ENCODE measurements at regions not wholly inside any gene's neighbourhood (a gene's known extent, or its start where the extent isn't known, plus 50 kb on each side); places are given as distances from the start of the nearest gene placed in this dataset.
"Not testable (repeated sequence)": the region's sequence is repeated elsewhere in the genome, so short reads cannot be mapped to it uniquely, and the experiment has no call there.

DNA sequence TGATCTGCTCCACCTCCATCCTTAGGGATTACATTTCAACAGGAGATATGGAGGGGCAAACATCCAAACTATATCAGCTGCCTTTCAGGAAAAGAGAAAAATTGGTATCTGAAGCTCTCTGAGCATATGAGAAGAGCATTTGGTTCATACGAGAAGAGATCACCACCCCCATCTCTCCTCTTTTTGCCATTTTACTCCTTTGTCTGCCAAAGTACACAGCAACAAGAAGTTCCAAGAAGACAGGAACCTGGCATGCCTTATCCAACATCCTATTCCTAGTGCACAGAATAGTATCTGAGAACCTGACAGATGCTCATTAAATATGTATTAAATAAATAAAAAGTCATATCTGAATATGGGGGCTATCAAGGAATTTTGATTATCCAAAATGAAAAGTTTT lies 142.5 kb upstream of the PKN2 start:
- Mint-ChIP-seq H3K9me3 (no peaks in the 10 kb centered on the region), H3K36me3 (ENCODE audit: low read depth) (no peaks in the 10 kb centered on the region), H3K4me1 (no peaks in the 10 kb centered on the region), H3K4me3 (no peak overlapping the region), H3K27ac (no peak overlapping the region), H3K27me3 (peaks cover 1% of the 10 kb centered on the region)
- no peak for DNase-seq
- intact Hi-C loops (cut with micrococcal nuclease), result no loop called here

DNA sequence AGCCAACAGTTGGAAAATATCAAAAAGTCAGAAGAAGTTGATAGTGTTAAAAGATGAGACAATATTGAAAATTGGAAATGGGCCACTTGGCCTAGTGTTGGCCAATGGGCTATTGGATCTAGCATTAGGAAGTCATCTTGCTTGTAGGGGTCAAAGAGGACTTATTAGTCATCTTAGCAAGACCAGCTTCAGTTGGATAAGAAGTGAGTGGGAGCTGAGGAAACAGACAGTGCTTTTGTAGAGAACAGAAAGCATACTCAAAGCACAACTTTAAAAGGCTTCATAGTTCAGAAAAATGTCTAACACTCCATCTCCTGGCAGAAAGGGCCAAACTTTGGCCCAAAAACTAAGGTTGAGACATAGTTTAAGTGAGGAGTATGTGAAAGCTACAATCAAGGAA lies 139.9 kb upstream of the PKN2 start:
- Mint-ChIP-seq H3K9me3 (no peaks in the 10 kb centered on the region), H3K4me3 (no peak overlapping the region), H3K27me3 (no peaks in the 10 kb centered on the region), H3K27ac (no peak overlapping the region), H3K36me3 (ENCODE audit: low read depth) (no peaks in the 10 kb centered on the region), H3K4me1 (no peaks in the 10 kb centered on the region)
- intact Hi-C loops (cut with micrococcal nuclease), result no loop called here
- DNase-seq, result no peak

DNA sequence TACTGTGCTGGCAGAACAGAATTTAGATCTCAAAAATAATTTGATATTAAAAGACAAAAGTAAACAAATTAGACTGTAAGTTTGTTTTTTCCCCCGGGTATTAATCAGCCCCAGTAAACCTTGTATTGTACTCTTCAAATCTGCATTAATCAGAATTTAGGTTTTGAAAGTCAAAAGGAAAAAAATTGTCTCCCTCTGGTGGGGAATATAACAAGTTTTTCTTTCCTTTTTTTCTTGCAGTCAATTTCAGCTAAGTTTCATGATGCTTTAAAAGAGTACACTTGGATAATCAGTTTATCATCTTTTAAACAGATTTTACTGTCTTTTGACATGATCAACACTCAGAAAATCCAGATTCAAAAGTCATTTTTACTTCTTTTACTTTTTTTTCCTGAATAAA lies 134.5 kb upstream of the PKN2 start:
- H3K4me3 Mint-ChIP-seq, result no peak overlapping the region
- intact Hi-C loops (cut with micrococcal nuclease), result no loop called here
- H3K27me3 Mint-ChIP-seq, result no peaks in the 10 kb centered on the region
- no peak for DNase-seq
- H3K4me1 Mint-ChIP-seq, result no peaks in the 10 kb centered on the region
- H3K27ac Mint-ChIP-seq, result no peak overlapping the region
- H3K36me3 Mint-ChIP-seq (ENCODE audit: low read depth), result no peaks in the 10 kb centered on the region
- H3K9me3 Mint-ChIP-seq, result no peaks in the 10 kb centered on the region

DNA sequence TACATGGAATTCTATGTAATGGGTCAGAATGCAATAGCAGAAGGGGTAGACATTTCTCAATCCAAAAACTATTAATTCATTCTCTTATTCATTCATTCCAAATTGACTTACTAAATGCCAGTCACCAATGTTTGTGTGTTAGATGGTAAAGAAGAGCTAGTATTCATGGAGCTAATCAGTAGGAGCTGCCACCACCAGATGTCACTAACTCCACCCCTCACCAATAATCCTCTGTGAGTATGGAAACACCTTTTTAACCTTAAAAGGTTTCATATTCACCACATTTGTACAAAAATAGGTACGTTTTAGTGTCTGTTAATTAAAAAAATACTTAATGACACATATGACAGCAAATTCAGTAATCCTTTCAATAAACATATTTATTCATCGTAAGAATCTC lies 131.8 kb upstream of the PKN2 start:
- H3K4me3 Mint-ChIP-seq, result no peak overlapping the region
- intact Hi-C loops (cut with micrococcal nuclease), result no loop called here
- H3K36me3 Mint-ChIP-seq (ENCODE audit: low read depth), result no peaks in the 10 kb centered on the region
- no peaks in the 10 kb centered on the region for H3K4me1 Mint-ChIP-seq
- no peaks in the 10 kb centered on the region for H3K27me3 Mint-ChIP-seq
- no peak overlapping the region for H3K27ac Mint-ChIP-seq
- no peaks in the 10 kb centered on the region for H3K9me3 Mint-ChIP-seq
- no peak for DNase-seq

DNA sequence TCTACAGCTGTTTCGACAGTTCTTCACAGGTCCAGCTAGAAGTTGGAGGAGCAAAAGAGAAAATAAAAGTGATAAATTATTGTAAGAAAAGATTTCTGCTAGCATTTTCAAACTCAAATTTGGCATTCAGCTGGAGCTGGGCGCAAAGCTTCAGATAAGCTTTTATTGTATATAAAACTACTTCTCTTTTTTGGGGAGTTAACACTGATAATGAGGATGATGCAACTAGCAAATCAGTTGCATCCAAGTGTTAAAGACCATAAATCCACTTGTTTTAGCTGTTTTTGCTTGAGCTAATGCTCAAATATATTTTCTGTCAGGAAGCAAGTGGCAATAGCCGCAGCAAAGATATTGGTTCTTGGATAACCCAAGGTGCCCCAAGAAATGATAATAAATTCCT lies 127.1 kb upstream of the PKN2 start:
- Mint-ChIP-seq H3K27me3 (no peaks in the 10 kb centered on the region), H3K9me3 (no peaks in the 10 kb centered on the region), H3K4me3 (no peak overlapping the region), H3K27ac (no peak overlapping the region), H3K4me1 (no peaks in the 10 kb centered on the region), H3K36me3 (ENCODE audit: low read depth) (no peaks in the 10 kb centered on the region)
- intact Hi-C loops (cut with micrococcal nuclease), result no loop called here
- DNase-seq, result no peak

DNA sequence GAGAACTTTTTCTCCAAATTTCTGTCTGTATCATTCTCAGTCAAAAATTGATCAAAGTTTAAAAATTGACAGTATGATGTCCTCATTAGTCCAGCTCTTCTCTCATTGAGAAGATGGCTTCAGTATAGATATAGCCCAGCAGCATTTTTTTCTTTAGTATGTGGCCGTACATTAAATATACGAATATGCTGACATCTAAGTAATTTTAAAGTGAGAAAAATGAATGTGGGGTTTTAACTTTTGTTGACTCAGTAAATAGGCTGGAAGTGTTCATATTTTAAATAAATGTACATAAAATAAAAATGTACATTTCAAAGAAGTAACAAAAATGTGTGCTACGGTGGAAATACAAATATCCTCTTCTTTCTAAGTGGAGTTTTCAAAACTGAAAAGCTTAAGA lies 123.5 kb upstream of the PKN2 start:
- H3K27ac Mint-ChIP-seq, result no peak overlapping the region
- H3K4me3 Mint-ChIP-seq, result no peak overlapping the region
- DNase-seq, result no peak
- no peaks in the 10 kb centered on the region for H3K27me3 Mint-ChIP-seq
- H3K4me1 Mint-ChIP-seq, result no peaks in the 10 kb centered on the region
- intact Hi-C loops (cut with micrococcal nuclease), result no loop called here
- H3K9me3 Mint-ChIP-seq, result no peaks in the 10 kb centered on the region
- H3K36me3 Mint-ChIP-seq (ENCODE audit: low read depth), result no peaks in the 10 kb centered on the region

DNA sequence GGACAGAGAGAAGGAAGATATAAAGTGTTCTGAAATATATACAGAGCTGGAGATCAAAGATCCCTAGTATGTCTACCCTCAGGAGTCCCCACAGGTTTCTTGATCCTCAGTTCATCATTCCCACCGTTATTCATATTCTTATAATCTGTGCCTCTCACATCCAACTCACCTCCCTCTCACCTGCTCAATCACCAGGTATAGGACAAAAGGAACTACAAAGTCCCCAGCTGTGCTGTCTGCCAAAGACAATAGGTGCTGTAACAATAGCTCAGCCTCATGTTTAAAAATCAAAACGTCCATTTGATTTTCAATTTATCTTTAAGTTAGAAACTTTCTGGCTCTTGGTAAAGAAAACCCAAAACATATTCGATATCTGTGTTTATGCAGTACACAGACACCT lies 121.1 kb upstream of the PKN2 start:
- Mint-ChIP-seq H3K27ac (no peak overlapping the region), H3K4me3 (no peak overlapping the region), H3K9me3 (no peaks in the 10 kb centered on the region), H3K4me1 (no peaks in the 10 kb centered on the region), H3K36me3 (ENCODE audit: low read depth) (no peaks in the 10 kb centered on the region), H3K27me3 (peaks cover 2% of the 10 kb centered on the region)
- DNase-seq, result no peak
- intact Hi-C loops (cut with micrococcal nuclease), result no loop called here

DNA sequence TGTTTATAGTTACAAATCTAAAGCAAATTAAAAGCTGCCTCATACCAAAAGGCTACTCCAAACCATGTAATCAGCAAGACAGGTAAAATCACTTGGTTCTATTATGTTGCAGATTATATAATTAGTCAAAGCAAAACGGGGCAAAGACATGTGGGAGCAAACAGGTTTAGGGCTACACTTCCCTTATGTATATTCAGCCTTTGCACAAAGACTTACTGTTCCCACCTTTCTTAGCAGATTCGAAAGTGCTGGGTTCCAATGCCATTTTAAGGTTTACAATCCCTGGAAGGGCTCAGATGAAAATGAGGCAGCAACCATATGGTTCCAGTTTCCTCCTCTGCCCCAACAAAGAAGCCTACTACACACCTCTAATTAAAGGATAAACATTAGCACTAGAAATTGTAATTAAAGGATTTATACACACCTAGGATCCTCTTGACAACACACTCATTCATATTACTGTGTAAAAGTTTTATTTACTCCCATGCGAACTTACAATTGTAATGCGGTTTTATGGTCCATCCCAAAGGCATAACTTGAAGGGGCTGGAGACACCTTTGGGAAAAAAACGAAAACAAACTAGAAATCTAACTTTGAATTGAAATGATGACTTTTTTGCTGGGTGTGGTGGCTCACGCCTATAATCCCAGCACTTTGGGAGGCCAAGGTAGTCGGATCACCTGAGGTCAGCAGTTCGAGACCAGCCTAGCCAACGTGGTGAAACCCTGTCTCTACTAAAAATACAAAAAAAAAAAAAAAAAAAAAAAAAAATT lies 117.3 kb upstream of the PKN2 start:
- no peak overlapping the region for H3K4me3 Mint-ChIP-seq
- peaks cover 14% of the 10 kb centered on the region for H3K27me3 Mint-ChIP-seq
- no peak for DNase-seq
- no peaks in the 10 kb centered on the region for H3K36me3 Mint-ChIP-seq (ENCODE audit: low read depth)
- H3K4me1 Mint-ChIP-seq, result no peaks in the 10 kb centered on the region
- no peak overlapping the region for H3K27ac Mint-ChIP-seq
- intact Hi-C loops (cut with micrococcal nuclease), result no loop called here
- no peaks in the 10 kb centered on the region for H3K9me3 Mint-ChIP-seq

DNA sequence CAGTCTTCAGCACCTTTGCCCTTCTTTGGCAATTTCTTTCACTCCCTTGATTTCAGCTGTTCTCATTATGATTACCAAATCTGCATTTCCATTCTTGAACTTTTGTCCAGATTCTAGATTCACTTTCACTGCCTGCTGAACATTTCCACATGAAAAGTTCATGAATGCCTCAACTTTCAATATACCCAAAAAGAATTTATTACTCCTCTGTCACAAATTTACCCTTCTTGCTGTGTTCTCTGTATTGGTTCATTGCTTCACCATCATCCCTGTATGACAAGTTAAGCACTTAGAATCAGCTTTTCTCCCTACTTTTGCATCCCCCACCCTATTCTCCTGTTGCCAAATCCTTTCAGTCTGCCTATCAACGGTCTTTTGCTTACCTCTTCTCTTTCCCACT lies 112.6 kb upstream of the PKN2 start:
- H3K36me3 Mint-ChIP-seq (ENCODE audit: low read depth), result no peaks in the 10 kb centered on the region
- H3K4me3 Mint-ChIP-seq, result no peak overlapping the region
- peaks cover 16% of the 10 kb centered on the region for H3K27me3 Mint-ChIP-seq
- no peaks in the 10 kb centered on the region for H3K4me1 Mint-ChIP-seq
- no peak for DNase-seq
- H3K9me3 Mint-ChIP-seq, result no peaks in the 10 kb centered on the region
- H3K27ac Mint-ChIP-seq, result no peak overlapping the region
- intact Hi-C loops (cut with micrococcal nuclease), result no loop called here

DNA sequence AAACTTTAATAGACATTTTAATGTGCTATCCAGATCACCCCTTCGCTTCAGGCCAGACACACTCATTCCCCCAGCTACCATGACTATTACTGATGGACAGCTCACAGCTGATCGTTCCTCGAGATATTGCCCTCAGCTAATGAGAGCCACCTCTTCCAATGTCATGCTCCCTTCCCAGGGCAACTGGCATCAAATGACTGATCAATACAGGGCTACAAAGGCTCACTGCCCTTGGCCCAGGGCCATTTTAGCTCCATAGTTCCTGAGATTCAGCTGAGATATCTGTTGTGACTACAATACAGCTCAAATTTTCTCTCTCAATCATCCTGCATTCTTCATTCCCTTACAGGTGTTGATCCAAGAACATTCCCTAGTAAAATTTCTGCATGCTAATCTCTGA lies 104.5 kb upstream of the PKN2 start:
- Mint-ChIP-seq H3K9me3 (peaks cover 4% of the 10 kb centered on the region), H3K4me3 (no peak overlapping the region), H3K27me3 (peaks cover 7% of the 10 kb centered on the region), H3K36me3 (ENCODE audit: low read depth) (no peaks in the 10 kb centered on the region), H3K4me1 (no peaks in the 10 kb centered on the region), H3K27ac (no peak overlapping the region)
- no peak for DNase-seq
- intact Hi-C loops (cut with micrococcal nuclease), result no loop called here

DNA sequence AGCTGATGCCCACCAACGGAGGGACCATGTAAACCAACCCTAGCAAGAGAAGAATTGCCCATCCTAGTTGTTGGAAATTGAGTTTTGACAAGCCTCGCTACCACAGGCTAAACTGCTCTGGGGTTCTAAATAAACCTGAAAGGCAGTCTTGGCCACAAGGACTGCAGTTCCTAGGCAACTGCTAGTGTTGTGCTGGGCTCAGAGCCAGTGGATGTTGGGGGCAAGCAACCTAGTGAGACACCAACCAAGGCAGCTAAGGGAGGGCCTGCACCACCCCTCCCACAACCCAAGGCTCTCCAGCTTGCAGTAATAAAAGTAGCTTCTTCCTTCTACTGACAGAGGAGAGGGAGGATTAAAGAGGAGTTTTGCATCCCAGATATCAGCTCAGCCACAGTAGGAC lies 102.4 kb upstream of the PKN2 start:
- no peak overlapping the region for H3K4me3 Mint-ChIP-seq
- peaks cover 7% of the 10 kb centered on the region for H3K9me3 Mint-ChIP-seq
- no peak overlapping the region for H3K27ac Mint-ChIP-seq

DNA sequence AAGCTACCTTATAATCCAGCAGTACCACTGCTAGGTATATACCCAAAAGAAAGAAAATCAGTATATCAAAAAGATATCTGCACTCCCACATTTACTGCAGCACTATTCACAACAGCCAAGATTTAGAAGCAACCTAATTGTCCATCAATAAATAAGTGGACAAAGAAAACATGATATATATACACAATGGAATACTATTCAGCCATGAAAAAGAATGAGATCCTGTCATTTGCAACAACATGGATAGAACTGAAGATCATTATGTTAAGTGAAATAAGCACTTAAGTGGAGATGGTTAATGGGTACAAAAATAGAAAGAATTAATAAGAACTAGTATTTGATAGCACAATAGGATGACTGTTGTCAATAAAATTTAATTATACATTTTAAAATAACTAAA lies 90.7 kb upstream of the PKN2 start:
- Mint-ChIP-seq H3K4me1 (peaks cover 2% of the 10 kb centered on the region), H3K27ac (no peak overlapping the region), H3K27me3 (peaks cover 5% of the 10 kb centered on the region), H3K9me3 (no peaks in the 10 kb centered on the region), H3K4me3 (no peak overlapping the region), H3K36me3 (ENCODE audit: low read depth) (no peaks in the 10 kb centered on the region)
- intact Hi-C loops (cut with micrococcal nuclease), result no loop called here
- no peak for DNase-seq

More for the DNA sequence above, 102.4 kb upstream of the PKN2 start:
- H3K4me1 Mint-ChIP-seq, result no peaks in the 10 kb centered on the region
- peaks cover 24% of the 10 kb centered on the region for H3K27me3 Mint-ChIP-seq
- intact Hi-C loops (cut with micrococcal nuclease), result no loop called here
- DNase-seq, result no peak
- no peaks in the 10 kb centered on the region for H3K36me3 Mint-ChIP-seq (ENCODE audit: low read depth)

DNA sequence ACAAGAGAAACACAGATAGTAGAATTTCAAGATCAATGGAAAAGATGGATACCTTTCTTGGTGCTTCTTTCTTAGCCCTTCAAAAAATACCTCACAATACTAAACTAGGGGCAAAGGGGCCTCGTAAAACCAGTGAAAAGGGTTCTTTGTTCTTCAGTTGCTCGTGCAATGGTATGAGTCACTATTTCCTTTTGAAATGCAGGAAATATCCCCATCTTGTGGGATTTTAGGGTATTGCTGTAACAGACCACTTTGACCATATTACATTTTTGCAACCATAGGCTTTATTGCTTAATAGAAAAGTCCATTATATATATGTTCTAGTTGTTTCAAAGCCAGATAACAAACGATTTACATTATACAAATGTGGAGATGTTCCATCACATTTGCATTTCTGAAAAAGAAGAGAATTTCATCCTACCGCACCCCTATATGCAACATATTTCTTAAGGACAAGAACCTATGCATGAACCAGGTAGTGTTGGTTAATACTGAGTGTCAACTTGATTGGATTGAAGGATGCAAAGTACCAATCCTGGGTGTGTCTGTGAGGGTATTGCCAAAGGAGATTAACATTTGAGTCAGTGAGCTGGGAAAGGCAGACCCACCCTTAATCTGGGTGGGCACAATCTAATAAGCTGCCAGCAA lies 88.6 kb upstream of the PKN2 start:
- no peak for DNase-seq
- H3K9me3 Mint-ChIP-seq, result no peaks in the 10 kb centered on the region

DNA sequence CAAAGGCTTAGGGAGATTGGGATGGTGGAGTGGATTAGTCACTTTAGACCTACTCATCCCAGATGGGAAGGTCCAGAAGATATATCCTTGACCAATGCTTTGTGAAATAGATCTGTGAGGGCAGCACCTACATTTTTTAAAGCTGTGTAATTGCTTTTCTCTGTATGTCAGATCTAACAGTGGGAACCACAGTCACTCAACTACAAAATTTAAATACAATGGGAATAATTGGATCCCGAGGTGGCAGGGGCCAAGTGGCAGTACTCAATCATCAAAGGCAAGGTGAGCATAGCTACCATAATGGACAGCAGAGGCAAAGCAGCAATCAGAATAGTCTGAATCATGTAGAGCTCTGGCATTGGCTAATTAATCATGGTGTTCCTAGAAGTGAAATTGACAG lies 86.1 kb upstream of the PKN2 start:
- H3K27ac Mint-ChIP-seq; H3K4me3 Mint-ChIP-seq; H3K27me3 Mint-ChIP-seq; H3K36me3 Mint-ChIP-seq (ENCODE audit: low read depth); DNase-seq; H3K9me3 Mint-ChIP-seq; intact Hi-C loops (cut with micrococcal nuclease); H3K4me1 Mint-ChIP-seq: not testable (repeated sequence)

More for the DNA sequence above, 88.6 kb upstream of the PKN2 start:
- Mint-ChIP-seq H3K4me1 (peaks cover 2% of the 10 kb centered on the region), H3K36me3 (ENCODE audit: low read depth) (no peaks in the 10 kb centered on the region), H3K27me3 (peaks cover 1% of the 10 kb centered on the region), H3K4me3 (no peak overlapping the region), H3K27ac (no peak overlapping the region)
- intact Hi-C loops (cut with micrococcal nuclease), result no loop called here
